T-helper 2 cell treated with Interferon-gamma antibody and Interleukin-4, amounts not matched to agents 5 μg/mL and 100 μg/mL, for 36 hours (primary cell): ENCODE measurements at regions not wholly inside any gene's neighbourhood (a gene's known extent, or its start where the extent isn't known, plus 50 kb on each side); places are given as distances from the start of the nearest gene placed in this dataset.
"Not testable (repeated sequence)": the region's sequence is repeated elsewhere in the genome, so short reads cannot be mapped to it uniquely, and the experiment has no call there.

Source experiments
- DNase-seq: peaks from one replicate; pipeline ENCODE4 v3.0.0; 2021; ENCODE audit warnings: low spot score
- H3K27ac Mint-ChIP-seq: one replicate; pipeline ENCODE4 v1.8.0; 2021; ENCODE audit warnings: mild to moderate bottlenecking, mixed read lengths
- H3K27me3 Mint-ChIP-seq: one replicate; pipeline ENCODE4 v1.8.0; 2021; ENCODE audit warnings: low read depth, mixed read lengths
- H3K36me3 Mint-ChIP-seq: one replicate; pipeline ENCODE4 v1.8.0; 2021; ENCODE audit warnings: low read depth, mixed read lengths
- H3K4me1 Mint-ChIP-seq: one replicate; pipeline ENCODE4 v1.8.0; 2021; ENCODE audit warnings: low read depth, mixed read lengths
- H3K4me3 Mint-ChIP-seq: one replicate; pipeline ENCODE4 v1.8.0; 2022; ENCODE audit warnings: mild to moderate bottlenecking, moderate library complexity, mixed read lengths
- H3K9me3 Mint-ChIP-seq: one replicate; pipeline ENCODE4 v1.8.0; 2021; ENCODE audit warnings: mixed read lengths

- no peaks in the 10 kb centered on the region for H3K27me3 Mint-ChIP-seq
- no peaks in the 10 kb centered on the region for H3K9me3 Mint-ChIP-seq
- DNase-seq = no peak
- no peaks in the 10 kb centered on the region for H3K36me3 Mint-ChIP-seq
- H3K27ac Mint-ChIP-seq = no peak overlapping the region
- no peaks in the 10 kb centered on the region for H3K4me1 Mint-ChIP-seq
- H3K4me3 Mint-ChIP-seq = no peak overlapping the region
Observed at GRCh38 chr13:80962173-80962572, 621.2 kb upstream of the SPRY2 start.

- H3K27ac Mint-ChIP-seq = no peak overlapping the region
- H3K27me3 Mint-ChIP-seq = no peaks in the 10 kb centered on the region
- H3K36me3 Mint-ChIP-seq = no peaks in the 10 kb centered on the region
- DNase-seq = no peak
- H3K4me3 Mint-ChIP-seq = no peak overlapping the region
- no peaks in the 10 kb centered on the region for H3K4me1 Mint-ChIP-seq
- no peaks in the 10 kb centered on the region for H3K9me3 Mint-ChIP-seq
Observed at GRCh38 chr13:80957019-80957655, 616.2 kb upstream of the SPRY2 start.

DNA sequence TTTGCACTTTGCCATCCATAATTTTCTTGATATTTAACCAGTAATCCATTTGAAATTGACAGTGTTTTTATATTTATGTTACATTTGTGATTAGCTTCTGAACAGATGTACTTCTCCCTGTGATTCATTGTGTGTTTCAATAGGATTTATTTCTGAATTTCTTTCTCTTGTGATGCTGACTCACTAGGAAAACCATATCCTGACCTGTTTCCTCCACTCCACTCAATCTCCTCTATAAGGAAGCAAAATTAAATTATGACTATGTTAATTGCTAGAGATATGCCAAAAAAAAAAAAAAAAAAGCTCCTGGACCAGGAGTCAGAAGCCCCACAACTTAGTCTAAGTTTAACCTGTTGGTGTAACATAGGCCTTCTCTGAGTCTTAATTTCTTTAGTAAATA is 614.6 kb upstream of the SPRY2 start:
- no peaks in the 10 kb centered on the region for H3K4me1 Mint-ChIP-seq
- no peak for DNase-seq
- H3K27me3 Mint-ChIP-seq = no peaks in the 10 kb centered on the region
- H3K36me3 Mint-ChIP-seq = no peaks in the 10 kb centered on the region
- no peak overlapping the region for H3K4me3 Mint-ChIP-seq
- H3K27ac Mint-ChIP-seq = no peak overlapping the region
- no peaks in the 10 kb centered on the region for H3K9me3 Mint-ChIP-seq

- no peak for DNase-seq
- no peaks in the 10 kb centered on the region for H3K36me3 Mint-ChIP-seq
- H3K9me3 Mint-ChIP-seq = peaks cover 4% of the 10 kb centered on the region
- H3K4me3 Mint-ChIP-seq = no peak overlapping the region
- H3K27ac Mint-ChIP-seq = no peak overlapping the region
- no peaks in the 10 kb centered on the region for H3K4me1 Mint-ChIP-seq
- no peaks in the 10 kb centered on the region for H3K27me3 Mint-ChIP-seq
Observed at GRCh38 chr13:80952158-80952557, 611.2 kb upstream of the SPRY2 start.

- DNase-seq = no peak
- Mint-ChIP-seq H3K36me3 (no peaks in the 10 kb centered on the region), H3K27me3 (no peaks in the 10 kb centered on the region)
Observed at GRCh38 chr13:80946008-80946802, 605.3 kb upstream of the SPRY2 start.

GRCh38 chr13:80945328-80945727 is 604.4 kb upstream of the SPRY2 start:
- H3K27me3 Mint-ChIP-seq = no peaks in the 10 kb centered on the region
- no peak overlapping the region for H3K4me3 Mint-ChIP-seq
- no peaks in the 10 kb centered on the region for H3K4me1 Mint-ChIP-seq
- H3K9me3 Mint-ChIP-seq = peaks cover 3% of the 10 kb centered on the region
- H3K36me3 Mint-ChIP-seq = no peaks in the 10 kb centered on the region
- DNase-seq = no peak
- H3K27ac Mint-ChIP-seq = no peak overlapping the region

More at GRCh38 chr13:80946008-80946802, 605.3 kb upstream of the SPRY2 start:
- H3K9me3 Mint-ChIP-seq = peaks cover 4% of the 10 kb centered on the region
- H3K4me3 Mint-ChIP-seq = no peak overlapping the region
- no peaks in the 10 kb centered on the region for H3K4me1 Mint-ChIP-seq
- H3K27ac Mint-ChIP-seq = no peak overlapping the region

DNA sequence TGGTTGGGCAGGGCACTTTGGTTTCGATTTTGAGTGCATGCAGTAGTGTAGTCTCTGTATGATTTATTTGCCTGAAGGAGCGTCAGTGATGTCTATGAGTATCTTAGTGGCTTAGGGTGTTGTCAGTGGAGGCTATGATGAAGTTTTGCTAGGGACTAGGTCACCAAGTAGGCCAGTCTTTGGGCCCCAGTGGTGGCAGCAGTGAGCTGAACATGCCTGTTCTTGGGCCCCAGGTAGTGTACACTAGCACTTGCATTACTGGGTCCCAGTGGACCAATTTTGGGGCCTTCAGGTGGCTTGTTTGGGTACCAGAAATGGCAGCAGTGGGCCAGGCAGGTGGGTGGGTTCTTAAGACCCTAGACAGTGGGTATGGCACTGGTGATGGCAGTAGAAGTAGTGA is 598.7 kb upstream of the SPRY2 start:
- no peak for DNase-seq
- Mint-ChIP-seq H3K9me3 (no peaks in the 10 kb centered on the region), H3K4me3 (no peak overlapping the region), H3K27me3 (no peaks in the 10 kb centered on the region), H3K27ac (no peak overlapping the region), H3K36me3 (no peaks in the 10 kb centered on the region), H3K4me1 (no peaks in the 10 kb centered on the region)

DNA sequence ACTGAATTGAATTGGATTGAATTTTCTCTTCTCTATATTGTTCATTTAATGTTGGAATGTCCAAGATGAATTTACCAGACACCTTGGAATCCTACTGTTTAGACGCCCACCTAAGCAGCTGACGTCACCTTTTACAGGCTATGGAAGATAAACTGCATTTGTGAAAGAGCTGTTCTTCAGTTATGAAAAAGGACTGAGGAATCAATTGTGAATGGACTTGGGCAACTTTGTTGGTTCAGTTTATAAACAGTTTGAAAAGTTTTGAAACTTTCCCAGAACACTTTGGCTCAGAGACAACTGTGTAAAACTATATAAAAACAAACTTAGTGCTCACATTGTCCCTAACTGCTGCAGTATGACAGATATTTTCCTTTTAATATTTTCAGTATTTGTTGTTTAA is 590.8 kb upstream of the SPRY2 start:
- Mint-ChIP-seq H3K27ac (no peak overlapping the region), H3K36me3 (no peaks in the 10 kb centered on the region), H3K9me3 (peaks cover 4% of the 10 kb centered on the region), H3K4me1 (no peaks in the 10 kb centered on the region), H3K27me3 (no peaks in the 10 kb centered on the region), H3K4me3 (no peak overlapping the region)
- DNase-seq = no peak

- H3K27ac Mint-ChIP-seq = no peak overlapping the region
Observed at GRCh38 chr13:80931118-80931517, 590.2 kb upstream of the SPRY2 start.

GRCh38 chr13:80928241-80928640 is 587.3 kb upstream of the SPRY2 start:
- no peak overlapping the region for H3K27ac Mint-ChIP-seq
- no peak overlapping the region for H3K4me3 Mint-ChIP-seq
- peaks cover 4% of the 10 kb centered on the region for H3K9me3 Mint-ChIP-seq
- no peaks in the 10 kb centered on the region for H3K36me3 Mint-ChIP-seq
- DNase-seq = no peak
- no peaks in the 10 kb centered on the region for H3K4me1 Mint-ChIP-seq
- no peaks in the 10 kb centered on the region for H3K27me3 Mint-ChIP-seq

More at GRCh38 chr13:80931118-80931517, 590.2 kb upstream of the SPRY2 start:
- H3K4me1 Mint-ChIP-seq = no peaks in the 10 kb centered on the region
- no peak overlapping the region for H3K4me3 Mint-ChIP-seq
- no peaks in the 10 kb centered on the region for H3K27me3 Mint-ChIP-seq
- no peak for DNase-seq
- H3K36me3 Mint-ChIP-seq = no peaks in the 10 kb centered on the region
- peaks cover 4% of the 10 kb centered on the region for H3K9me3 Mint-ChIP-seq

- DNase-seq, H3K27me3 Mint-ChIP-seq, H3K27ac Mint-ChIP-seq, H3K4me1 Mint-ChIP-seq, H3K36me3 Mint-ChIP-seq, H3K9me3 Mint-ChIP-seq, H3K4me3 Mint-ChIP-seq: not testable (repeated sequence)
Observed at GRCh38 chr13:80926024-80926423, 585.1 kb upstream of the SPRY2 start.

DNA sequence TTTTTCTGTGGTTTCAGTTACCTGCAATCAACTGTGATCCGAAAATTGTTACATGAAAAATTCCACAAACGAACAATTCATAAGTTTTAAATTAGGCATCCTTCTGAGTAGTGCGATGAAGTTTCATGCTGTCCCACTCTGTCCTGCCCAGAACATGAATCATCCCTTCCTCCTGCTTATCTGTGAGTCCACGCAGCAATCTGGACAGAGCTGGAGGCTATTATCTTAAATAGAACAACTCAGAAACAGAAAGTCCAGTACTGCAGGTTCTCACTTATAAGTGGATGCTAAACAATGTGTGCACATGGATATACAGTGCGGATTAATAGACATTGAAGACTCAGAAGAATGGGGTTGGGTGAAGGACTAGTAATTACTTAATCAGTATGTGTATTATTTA is 583.7 kb upstream of the SPRY2 start:
- no peaks in the 10 kb centered on the region for H3K4me1 Mint-ChIP-seq
- H3K9me3 Mint-ChIP-seq = peaks cover 5% of the 10 kb centered on the region
- H3K4me3 Mint-ChIP-seq = no peak overlapping the region
- H3K36me3 Mint-ChIP-seq = no peaks in the 10 kb centered on the region
- no peaks in the 10 kb centered on the region for H3K27me3 Mint-ChIP-seq
- no peak for DNase-seq
- H3K27ac Mint-ChIP-seq = no peak overlapping the region

DNA sequence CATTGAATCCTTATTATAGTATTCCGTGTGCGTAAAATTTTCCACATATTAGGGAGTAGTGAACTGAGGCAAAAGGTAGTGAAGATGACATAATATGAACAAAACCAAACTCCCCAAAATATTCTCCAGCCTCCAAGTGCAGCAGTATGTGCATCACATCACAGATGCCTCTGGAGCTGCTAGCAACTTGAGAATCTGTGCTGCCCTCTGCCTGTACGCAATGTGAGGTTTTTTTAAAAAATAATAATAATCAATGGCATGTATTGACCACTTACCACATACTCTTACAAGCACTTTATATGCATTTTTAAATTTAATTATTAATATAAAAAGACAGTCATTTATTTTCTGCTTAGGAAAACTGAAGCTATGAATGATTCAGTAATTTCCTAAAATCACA is 583.0 kb upstream of the SPRY2 start:
- H3K4me3 Mint-ChIP-seq = no peak overlapping the region
- no peak for DNase-seq
- H3K4me1 Mint-ChIP-seq = no peaks in the 10 kb centered on the region
- no peaks in the 10 kb centered on the region for H3K27me3 Mint-ChIP-seq
- H3K9me3 Mint-ChIP-seq = peaks cover 5% of the 10 kb centered on the region
- H3K36me3 Mint-ChIP-seq = no peaks in the 10 kb centered on the region
- H3K27ac Mint-ChIP-seq = no peak overlapping the region

- H3K36me3 Mint-ChIP-seq = no peaks in the 10 kb centered on the region
- peaks cover 5% of the 10 kb centered on the region for H3K9me3 Mint-ChIP-seq
- H3K27ac Mint-ChIP-seq = no peak overlapping the region
- no peak for DNase-seq
- H3K4me3 Mint-ChIP-seq = no peak overlapping the region
- no peaks in the 10 kb centered on the region for H3K27me3 Mint-ChIP-seq
- no peaks in the 10 kb centered on the region for H3K4me1 Mint-ChIP-seq
Observed at GRCh38 chr13:80921971-80922370, 581.0 kb upstream of the SPRY2 start.

DNA sequence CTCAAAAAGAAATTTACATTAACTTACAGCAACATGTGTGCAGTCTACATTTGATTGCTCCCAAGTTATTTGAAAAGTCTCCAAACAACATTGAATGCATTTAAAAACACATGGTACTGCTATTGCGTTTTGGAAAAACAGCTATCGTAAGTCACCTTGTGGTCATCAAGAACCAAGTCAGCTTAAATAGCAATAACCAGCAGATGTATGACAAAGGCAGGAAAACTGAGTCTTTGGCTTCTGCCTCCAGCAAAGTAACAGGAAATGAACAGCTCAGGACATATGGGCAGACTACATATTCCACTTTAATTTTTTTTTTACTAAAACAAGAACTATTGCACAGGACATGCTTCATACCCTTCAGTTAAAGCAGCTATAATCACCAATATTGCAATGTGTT is 580.6 kb upstream of the SPRY2 start:
- no peak overlapping the region for H3K27ac Mint-ChIP-seq
- no peak overlapping the region for H3K4me3 Mint-ChIP-seq
- H3K9me3 Mint-ChIP-seq = peaks cover 5% of the 10 kb centered on the region
- no peak for DNase-seq
- H3K4me1 Mint-ChIP-seq = no peaks in the 10 kb centered on the region
- no peaks in the 10 kb centered on the region for H3K36me3 Mint-ChIP-seq
- no peaks in the 10 kb centered on the region for H3K27me3 Mint-ChIP-seq
